B cell (primary cell): ENCODE measurements at regions not wholly inside any gene's neighbourhood (a gene's known extent, or its start where the extent isn't known, plus 50 kb on each side); places are given as distances from the start of the nearest gene placed in this dataset.
"Not testable (repeated sequence)": the region's sequence is repeated elsewhere in the genome, so short reads cannot be mapped to it uniquely, and the experiment has no call there.

Experiments used
- EZH2 ChIP-seq: IDR thresholded peaks from 2 replicates; pipeline ENCODE4 v1.6.1; 2012; ENCODE audit warnings: borderline replicate concordance, low read depth, mild to moderate bottlenecking, moderate library complexity, low read length; ENCODE audit not compliant: insufficient read depth, poor library complexity, severe bottlenecking
- TF ChIP-seq, protein P1 (sequence below): fragments of 200-600 bp; IDR thresholded peaks from one replicate; pipeline ENCODE4 v1.8.0; 2022; ENCODE audit warnings: antibody characterized with exemption, mild to moderate bottlenecking

DNA sequence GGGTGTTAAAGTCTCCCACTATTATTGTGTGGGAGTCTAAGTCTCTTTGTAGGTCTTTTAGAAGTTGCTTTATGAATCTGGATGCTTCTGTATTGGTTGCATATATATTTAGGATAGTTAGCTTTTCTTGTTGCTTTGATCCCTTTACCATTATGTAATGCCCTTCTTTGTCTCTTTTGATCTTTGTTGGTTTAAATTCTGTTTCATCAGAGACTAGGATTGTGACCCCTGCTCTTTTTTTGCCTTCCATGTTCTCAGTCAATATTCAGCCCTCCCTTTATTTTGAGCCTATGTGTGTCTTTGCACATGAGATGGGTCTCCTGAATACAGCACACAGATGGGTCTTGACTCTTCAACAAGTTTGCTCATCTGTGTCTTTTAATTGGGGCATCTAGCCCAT, 126.0 kb downstream of the PCSK1 start:
- TF ChIP-seq, protein P1, sequence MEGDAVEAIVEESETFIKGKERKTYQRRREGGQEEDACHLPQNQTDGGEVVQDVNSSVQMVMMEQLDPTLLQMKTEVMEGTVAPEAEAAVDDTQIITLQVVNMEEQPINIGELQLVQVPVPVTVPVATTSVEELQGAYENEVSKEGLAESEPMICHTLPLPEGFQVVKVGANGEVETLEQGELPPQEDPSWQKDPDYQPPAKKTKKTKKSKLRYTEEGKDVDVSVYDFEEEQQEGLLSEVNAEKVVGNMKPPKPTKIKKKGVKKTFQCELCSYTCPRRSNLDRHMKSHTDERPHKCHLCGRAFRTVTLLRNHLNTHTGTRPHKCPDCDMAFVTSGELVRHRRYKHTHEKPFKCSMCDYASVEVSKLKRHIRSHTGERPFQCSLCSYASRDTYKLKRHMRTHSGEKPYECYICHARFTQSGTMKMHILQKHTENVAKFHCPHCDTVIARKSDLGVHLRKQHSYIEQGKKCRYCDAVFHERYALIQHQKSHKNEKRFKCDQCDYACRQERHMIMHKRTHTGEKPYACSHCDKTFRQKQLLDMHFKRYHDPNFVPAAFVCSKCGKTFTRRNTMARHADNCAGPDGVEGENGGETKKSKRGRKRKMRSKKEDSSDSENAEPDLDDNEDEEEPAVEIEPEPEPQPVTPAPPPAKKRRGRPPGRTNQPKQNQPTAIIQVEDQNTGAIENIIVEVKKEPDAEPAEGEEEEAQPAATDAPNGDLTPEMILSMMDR: not testable (repeated sequence)
- TF ChIP-seq EZH2: not testable (repeated sequence)
